GM21576 (cell line): ENCODE measurements at regions not wholly inside any gene's neighbourhood (a gene's known extent, or its start where the extent isn't known, plus 50 kb on each side); places are given as distances from the start of the nearest gene placed in this dataset.
A peak's percentile ranks its signal among the peaks of the same experiment; 100 is the strongest.

Experiments used
- ATAC-seq: cut with Tn5 transposase; IDR thresholded peaks from one replicate; pipeline ENCODE4 v1.9.1; 2021; ENCODE audit warnings: mild to moderate bottlenecking, moderate library complexity; ENCODE audit not compliant: unreplicated experiment

DNA sequence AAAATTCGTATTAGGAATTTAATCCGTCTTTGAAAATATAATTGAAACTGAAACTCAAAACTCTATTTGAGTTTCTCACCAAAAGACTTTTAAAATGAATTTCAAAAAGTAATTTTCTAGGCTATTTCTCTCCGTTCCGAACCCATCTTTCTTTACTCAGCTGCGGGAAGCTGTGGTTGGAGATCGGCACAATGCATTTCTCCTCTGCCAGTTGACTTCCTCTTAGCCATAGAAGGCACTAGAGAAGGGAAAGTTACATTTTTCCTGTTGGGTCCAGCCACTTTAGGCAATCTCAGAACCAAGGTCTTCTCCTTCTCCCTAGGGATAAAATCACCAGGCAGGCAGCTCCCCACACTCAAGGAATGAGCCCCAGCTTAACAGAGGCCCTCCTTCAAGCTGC, 133.6 kb upstream of the COL1A2 start:
- no peak for ATAC-seq

DNA sequence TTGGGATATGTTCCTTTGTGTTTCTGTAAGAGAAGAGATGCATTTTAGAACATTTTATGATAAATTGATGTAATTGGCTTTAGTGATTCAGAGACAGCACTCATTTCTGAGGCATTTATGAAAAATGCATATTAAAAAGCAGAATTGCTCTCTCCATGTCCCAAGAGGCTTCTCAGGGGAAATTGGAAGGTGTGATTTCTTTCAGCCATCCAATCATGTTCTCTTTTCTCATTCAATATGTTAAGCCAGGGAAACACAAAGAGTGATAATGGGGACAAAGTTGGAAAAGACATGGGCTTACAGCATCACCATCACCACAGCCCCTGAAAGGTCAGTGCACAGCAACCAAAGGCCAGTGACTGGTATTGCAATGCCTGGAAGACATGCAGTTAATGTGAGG, 129.9 kb upstream of the COL1A2 start:
- no peak for ATAC-seq

DNA sequence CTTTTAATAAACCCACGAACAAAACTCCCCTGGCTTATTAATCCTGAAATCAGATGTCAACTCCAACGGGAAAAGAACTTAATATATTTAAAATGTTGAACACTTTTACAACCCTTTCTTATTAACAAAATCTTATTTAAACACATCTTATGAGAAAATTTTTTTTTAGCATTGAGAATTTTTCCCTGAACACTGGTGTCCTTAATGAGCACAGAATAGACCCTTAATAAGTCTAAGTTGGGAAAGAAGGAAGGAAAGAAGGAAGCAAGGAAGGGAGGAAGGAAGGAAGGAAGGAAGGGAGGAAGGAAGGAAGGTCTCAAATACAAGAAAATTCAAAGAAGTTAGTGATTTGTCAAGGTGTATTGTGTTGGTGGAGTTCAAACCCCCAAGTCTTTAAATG, 129.2 kb upstream of the COL1A2 start:
- ATAC-seq: no peak

- no peak for ATAC-seq
Observed at GRCh38 chr7:94266238-94266644, 128.5 kb upstream of the COL1A2 start.

DNA sequence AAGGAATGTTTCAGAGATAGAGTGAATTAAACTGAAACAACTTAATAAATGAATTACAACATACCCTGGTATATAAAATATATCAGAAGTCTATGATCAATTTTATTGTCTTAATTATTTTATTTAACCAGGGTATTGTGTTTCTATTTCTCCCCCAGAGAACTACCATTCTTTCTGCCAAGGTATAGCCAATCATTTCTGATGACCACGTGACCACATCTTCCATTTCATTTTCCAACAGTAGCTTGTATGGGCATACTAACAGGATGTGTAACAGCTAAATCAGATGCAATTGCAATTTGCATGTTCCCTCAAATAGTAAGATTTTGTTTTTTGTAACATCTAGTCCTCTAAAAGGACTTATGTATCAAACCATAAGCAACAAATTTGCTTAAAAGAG, 123.9 kb upstream of the COL1A2 start:
- ATAC-seq: no peak

- ATAC-seq: no peak
Observed at GRCh38 chr7:94272821-94273583, 121.7 kb upstream of the COL1A2 start.

- ATAC-seq: no peak
Observed at GRCh38 chr7:94274828-94275227, 119.9 kb upstream of the COL1A2 start.

DNA sequence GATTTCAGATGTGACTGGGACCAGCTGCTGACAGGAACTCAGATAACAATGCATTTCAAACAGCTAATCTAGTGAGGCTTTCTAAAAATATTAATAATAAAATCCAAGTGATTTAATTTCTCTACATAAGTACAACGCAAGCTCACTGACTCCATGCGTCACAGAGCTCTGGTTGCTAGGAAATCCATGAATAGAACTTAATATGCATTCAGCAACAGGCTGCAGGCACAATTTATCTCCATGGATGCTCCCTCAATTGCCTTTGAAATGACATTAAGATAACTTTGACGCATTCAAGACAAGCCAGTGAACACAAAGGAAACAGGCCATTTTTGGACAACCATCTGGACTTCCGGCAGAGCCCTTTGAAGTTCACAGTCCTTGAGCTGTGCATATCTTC, 118.7 kb upstream of the COL1A2 start:
- no peak for ATAC-seq

DNA sequence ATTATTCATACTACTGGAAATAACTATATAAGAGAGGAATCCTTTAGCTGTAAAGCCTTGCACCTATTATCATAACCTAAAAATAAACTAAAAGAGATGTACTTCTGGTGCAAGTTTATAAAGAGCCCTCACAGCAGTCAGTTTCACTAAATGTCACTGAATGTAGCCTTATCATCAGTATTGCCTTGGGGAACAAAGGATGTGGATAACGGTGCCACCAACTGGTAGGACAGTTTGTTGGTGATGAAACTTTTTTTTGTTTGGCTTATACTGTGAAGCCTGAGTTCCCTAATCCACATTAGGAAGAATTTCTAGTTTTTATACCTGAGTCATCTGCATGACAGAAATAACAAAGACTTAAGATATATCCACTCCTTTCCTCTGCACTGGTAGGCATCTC, 117.9 kb upstream of the COL1A2 start:
- ATAC-seq: peak; percentile 52

DNA sequence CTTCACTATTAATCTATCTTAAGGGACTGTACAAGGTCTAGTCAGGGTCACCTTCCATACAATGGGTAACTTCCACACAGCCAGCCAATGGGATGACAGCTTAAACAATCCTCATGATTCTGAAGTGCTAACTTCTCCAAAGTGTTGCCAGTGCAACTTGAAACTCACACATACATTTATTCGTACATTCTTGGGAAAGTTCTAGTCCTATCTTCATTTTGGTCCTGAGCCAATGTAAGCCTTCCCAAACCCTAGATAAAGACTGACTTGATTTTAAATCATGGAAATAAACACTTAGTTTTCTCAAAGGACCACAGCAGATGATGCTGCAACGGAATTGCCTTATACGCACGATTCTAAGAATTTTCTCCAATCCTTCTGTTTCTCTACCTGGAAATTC, 117.5 kb upstream of the COL1A2 start:
- no peak for ATAC-seq

DNA sequence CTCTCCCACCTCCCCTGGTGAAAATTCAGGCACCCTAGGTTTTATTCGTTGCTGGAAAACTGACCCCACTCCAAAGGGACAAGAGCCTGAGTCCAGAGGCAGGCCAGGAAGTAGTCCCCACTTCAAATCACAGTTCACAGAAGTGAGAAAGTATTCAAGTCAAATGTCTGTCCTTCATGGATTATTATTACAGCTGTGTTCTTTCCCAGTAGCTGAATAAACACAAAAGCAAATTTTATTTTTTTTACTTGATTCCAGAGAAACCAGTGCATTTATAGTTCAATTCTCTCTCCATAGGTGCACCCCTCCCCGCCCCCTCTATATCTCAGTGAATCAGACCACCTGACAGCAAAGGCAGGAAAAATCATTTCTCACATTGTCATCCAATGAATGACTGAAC, 113.8 kb upstream of the COL1A2 start:
- no peak for ATAC-seq

GRCh38 chr7:94284104-94284503, 110.6 kb upstream of the COL1A2 start:
- no peak for ATAC-seq

DNA sequence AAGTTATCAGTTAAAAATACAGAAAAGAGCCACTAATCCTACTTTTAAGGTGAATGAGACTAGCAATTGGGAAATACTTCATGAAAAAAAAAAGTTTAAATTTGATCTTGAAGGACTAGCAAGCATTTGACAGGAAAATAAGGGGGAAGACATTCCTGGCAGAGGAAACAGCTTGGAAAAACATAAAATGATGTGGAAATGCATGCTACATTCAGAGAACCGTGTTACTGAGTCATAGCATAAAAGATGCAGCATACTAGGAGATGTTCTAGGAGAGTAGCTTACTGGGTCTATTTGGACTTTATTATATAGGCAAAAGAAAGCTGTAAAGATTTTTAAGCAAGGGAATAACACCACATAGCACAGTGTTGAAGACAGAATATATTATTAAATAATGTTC, 108.6 kb upstream of the COL1A2 start:
- no peak for ATAC-seq

GRCh38 chr7:94288096-94288495, 106.6 kb upstream of the COL1A2 start:
- no peak for ATAC-seq

DNA sequence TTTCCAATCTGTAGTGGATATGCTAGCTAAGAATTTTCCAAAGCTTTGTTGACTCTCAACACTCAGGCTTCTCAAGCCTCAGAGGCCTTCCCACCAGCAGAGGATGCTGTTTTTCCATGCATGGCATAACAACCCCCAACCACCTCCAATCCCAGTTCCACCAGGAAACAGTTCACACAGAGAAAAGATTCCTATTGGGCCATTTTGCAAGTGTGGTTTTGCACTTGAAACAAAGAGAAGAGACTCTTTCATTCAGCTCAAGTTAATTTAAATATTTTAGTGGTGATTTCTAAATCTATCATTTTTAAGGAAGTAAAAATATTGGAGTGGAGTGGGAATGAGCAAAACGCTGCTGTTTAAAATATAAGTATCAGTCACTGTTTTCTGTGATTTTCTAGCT, 105.6 kb upstream of the COL1A2 start:
- no peak for ATAC-seq

- ATAC-seq: no peak
Observed at GRCh38 chr7:94294471-94295131, 100.1 kb upstream of the COL1A2 start.

GRCh38 chr7:94295850-94296249, 98.8 kb upstream of the COL1A2 start:
- ATAC-seq: no peak

- ATAC-seq: no peak
Observed at GRCh38 chr7:94296881-94297280, 97.8 kb upstream of the COL1A2 start.

- ATAC-seq: no peak
Observed at GRCh38 chr7:94297397-94297838, 97.3 kb upstream of the COL1A2 start.

DNA sequence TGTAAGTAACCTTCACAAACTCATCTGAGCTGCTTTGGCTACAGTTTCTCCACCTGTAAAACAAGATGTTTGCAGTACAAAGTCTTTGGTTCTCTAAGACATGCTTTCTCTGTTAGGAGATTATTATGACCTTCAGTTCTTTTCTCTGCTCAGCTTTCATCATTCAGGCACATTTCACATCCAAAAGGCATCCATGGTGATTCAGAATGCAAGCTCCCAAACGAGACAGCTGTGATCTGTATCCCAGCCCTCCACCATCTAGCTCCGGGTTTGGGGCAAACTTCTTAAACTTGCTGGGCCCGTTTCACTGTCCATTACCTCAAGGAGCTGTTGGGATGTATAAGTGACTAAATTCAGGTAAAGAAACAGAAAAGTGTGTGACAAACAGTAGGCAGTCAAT, 95.8 kb upstream of the COL1A2 start:
- ATAC-seq: no peak

GRCh38 chr7:94300176-94300835, 94.4 kb upstream of the COL1A2 start:
- no peak for ATAC-seq

DNA sequence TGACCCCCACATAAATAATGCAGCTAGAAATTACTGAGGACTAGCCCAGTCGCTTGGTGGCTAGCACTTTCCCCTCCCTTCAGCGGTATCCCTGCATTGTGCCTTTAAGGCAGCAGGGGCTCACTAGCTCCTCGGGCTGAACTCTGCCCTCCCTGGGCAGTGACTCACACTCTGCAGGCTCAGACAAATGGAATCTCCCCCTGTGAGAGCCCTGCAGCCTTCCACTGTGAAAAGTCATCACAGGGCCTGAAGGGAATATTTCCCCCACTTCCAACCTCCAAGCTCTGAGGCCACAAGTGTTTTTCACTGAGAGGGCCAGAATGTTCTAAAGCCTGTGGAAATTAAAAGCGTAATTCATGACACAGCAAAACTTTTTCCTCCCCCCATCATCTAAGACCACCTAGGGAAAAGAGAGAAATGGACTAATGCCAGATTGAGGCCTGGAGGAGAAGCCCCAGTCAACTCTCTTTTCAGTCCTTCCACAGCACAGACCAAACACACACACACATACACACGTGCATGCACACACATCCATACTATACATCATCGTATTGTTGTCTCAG, 93.6 kb upstream of the COL1A2 start:
- no peak for ATAC-seq
